ENCODE measurements at regions not wholly inside any gene's neighbourhood (a gene's known extent, or its start where the extent isn't known, plus 50 kb on each side); places are given as distances from the start of the nearest gene placed in this dataset.

DNA sequence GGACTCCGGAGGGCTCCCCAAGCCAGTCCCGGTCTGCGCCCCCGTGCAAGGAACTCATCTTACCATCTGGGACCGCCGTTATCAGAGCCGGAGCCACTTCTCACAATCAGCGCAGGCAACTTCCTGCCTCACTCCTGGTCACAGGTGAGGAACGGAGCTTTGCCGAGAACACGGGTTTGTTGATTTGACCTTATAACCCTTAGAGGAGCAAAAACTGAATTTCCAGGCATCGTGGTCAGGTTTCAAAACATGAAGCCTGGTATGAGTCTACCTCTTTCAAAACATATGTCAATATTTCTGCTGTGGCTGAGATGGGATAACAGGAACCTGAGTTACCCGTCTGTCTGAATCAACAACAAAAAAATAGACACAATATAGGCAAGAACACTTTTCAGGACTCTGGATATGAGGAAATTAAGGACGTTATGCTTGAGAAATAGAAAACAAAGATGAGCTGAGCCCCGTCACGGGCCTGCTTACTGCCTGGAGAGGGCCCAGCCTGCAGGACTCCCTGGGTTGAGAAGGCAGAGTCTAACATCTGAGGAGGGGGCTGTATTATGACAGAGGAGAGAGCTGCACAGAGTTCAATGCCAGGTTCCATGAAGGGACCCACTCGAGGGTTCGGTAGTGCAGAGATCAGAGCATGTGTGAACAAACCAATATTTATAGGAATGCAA is 148.7 kb downstream of the NDUFA10 start:
- Mint-ChIP-seq H3K9me3 (ENCODE audit: low read depth) (no peaks in the 10 kb centered on the region), H3K36me3 (ENCODE audit: low read depth) (no peaks in the 10 kb centered on the region), H3K27me3 (ENCODE audit: low read depth) (peaks cover 24% of the 10 kb centered on the region), H3K27ac (ENCODE audit: unreplicated experiment) (no peak overlapping the region), H3K4me3 (ENCODE audit: unreplicated experiment) (no peak overlapping the region), H3K4me1 (ENCODE audit: low read depth) (peaks cover 4% of the 10 kb centered on the region)
- TF ChIP-seq, protein P1, sequence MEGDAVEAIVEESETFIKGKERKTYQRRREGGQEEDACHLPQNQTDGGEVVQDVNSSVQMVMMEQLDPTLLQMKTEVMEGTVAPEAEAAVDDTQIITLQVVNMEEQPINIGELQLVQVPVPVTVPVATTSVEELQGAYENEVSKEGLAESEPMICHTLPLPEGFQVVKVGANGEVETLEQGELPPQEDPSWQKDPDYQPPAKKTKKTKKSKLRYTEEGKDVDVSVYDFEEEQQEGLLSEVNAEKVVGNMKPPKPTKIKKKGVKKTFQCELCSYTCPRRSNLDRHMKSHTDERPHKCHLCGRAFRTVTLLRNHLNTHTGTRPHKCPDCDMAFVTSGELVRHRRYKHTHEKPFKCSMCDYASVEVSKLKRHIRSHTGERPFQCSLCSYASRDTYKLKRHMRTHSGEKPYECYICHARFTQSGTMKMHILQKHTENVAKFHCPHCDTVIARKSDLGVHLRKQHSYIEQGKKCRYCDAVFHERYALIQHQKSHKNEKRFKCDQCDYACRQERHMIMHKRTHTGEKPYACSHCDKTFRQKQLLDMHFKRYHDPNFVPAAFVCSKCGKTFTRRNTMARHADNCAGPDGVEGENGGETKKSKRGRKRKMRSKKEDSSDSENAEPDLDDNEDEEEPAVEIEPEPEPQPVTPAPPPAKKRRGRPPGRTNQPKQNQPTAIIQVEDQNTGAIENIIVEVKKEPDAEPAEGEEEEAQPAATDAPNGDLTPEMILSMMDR (IDR thresholded peaks at IDR 0.05) = no peak
- no peak for DNase-seq (ENCODE audit: low spot score)

DNA sequence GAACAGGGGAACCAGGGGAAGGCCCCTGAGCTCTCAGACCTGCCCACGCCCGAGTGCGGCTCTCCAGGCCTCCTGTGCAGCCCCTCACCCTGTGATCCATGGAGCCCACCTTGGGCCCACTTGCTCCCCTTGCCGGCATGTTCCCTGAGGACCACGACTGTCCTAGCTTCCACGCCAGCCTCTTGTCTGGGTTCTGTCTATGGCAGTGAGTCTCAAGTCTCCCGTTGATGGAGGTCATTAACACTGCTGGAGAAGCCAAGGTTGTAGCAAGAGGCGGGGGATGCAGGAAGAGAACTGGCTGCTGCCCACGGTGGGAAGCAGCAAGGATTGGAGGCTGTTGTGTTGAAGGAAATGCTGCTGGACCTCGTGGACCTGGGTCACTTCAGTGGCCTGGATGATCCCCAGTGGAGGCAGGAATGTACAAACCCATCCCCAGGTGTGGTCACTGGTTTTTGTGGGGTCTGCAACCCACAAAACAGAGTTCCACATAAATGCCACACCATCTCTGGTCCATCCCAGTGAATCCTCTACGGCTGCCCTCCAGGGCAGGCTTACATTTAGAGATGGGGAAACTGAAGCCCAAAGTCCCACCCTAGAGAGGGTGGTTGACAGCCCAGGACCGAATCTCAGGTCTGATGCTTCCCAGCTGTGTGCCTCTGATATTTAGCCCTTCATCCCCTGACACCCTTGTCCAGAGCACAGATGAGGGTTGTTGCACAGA is 150.3 kb downstream of the NDUFA10 start:
- Mint-ChIP-seq H3K27ac (ENCODE audit: unreplicated experiment) (no peak overlapping the region), H3K4me1 (ENCODE audit: low read depth) (no peaks in the 10 kb centered on the region), H3K36me3 (ENCODE audit: low read depth) (no peaks in the 10 kb centered on the region), H3K27me3 (ENCODE audit: low read depth) (peaks cover 28% of the 10 kb centered on the region), H3K4me3 (ENCODE audit: unreplicated experiment) (no peak overlapping the region), H3K9me3 (ENCODE audit: low read depth) (no peaks in the 10 kb centered on the region)
- TF ChIP-seq, protein P1 (IDR thresholded peaks at IDR 0.05) = no peak
- DNase-seq (ENCODE audit: low spot score) = no peak

DNA sequence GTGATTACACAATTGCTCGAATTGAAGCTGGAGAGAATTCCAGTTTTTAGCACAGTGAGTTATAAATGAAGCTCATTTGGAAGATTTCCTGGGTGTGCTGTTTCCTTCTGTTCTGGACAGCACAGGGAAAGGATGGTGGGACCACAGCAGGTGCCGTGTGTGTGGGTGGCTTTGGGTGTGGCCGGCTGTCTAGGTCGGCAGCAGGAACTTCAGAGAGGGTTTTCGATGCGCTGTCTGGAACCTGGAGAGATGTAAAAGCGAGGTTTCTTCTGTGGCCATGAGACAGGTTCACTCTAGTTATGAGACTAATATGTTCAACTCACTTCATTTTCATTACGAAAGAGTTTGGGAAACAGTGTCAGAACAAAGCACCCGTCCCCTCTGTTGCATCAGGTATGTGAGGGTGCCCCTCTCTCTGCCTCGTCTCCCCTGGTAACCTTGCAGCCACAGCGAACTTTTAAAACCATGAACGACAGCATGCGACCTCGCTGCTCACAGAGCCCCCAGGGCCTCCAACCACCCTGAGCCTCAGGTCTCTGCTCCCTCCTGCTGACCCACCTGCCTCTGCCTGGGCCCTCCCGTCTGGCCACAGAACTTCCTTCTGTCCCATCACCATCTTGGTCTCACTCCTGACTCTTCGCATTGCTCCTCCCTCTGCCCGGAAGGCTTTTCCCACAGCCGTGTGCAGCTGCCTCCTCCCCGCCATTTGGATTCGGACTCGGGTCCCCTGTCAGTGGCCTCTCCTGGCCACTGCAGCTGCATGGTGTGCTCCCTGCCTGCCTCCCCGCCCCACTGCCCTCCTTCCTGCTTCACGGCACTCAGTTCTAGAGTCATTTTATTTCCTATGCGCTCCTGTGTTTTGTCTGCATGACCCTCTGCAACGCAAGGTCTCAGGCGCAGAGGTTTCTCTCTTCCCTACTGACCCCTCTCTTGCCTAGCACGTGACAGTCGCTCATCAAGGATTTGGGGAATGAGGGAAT is 151.2 kb downstream of the NDUFA10 start:
- TF ChIP-seq, protein P1 (IDR thresholded peaks at IDR 0.05) = no peak
- Mint-ChIP-seq H3K36me3 (ENCODE audit: low read depth) (no peaks in the 10 kb centered on the region), H3K4me1 (ENCODE audit: low read depth) (no peaks in the 10 kb centered on the region), H3K27ac (ENCODE audit: unreplicated experiment) (no peak overlapping the region), H3K4me3 (ENCODE audit: unreplicated experiment) (no peak overlapping the region), H3K9me3 (ENCODE audit: low read depth) (no peaks in the 10 kb centered on the region), H3K27me3 (ENCODE audit: low read depth) (peaks cover 28% of the 10 kb centered on the region)
- no peak for DNase-seq (ENCODE audit: low spot score)

DNA sequence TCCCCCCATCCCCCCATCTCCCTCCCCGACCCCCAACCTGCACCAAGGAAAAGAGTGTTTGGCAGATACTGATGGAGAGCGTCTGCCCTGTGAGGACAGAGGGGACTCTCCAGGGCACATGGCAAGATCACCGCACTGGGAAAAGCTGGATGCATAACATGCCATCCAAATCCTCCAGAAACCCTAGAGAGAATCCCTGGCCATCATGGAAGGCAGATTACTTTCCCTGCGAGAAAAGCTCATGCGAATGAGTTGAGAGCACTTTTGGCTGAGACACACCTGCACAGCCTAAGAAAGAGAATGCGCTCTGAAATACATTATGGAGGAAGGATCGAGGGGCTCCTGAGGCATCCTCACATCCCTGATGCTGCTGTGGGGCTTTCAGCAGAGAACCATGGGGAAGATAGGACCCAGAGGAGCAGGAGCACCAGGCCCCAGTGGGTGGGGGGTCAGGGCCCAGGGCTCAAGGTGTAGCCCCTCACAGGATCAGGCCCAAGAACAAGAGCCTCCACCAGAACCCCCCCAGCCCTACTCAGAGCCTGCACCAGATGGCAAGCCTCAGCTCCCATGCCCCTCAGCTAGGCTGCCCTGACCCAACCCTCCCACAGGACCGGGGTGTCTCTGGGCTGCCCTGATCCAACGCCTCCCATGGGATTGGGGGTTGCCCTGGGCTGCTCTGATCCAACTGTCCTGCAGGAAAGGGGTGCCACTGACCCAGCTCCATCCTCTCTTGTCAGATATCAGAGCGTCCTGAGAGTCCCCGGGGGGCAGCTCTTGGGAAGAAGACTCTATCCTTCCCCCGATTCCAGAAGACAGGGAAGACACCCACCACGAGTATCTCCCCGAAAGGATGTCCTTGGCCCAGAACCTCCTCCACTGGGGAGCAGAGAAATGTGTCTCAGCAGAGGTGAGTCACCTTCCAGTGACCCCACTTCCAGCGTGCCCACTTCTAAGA is 153.4 kb downstream of the NDUFA10 start:
- no peak for DNase-seq (ENCODE audit: low spot score)
- Mint-ChIP-seq H3K4me1 (ENCODE audit: low read depth) (no peaks in the 10 kb centered on the region), H3K27ac (ENCODE audit: unreplicated experiment) (no peak overlapping the region), H3K27me3 (ENCODE audit: low read depth) (peaks cover 25% of the 10 kb centered on the region), H3K4me3 (ENCODE audit: unreplicated experiment) (no peak overlapping the region), H3K36me3 (ENCODE audit: low read depth) (no peaks in the 10 kb centered on the region), H3K9me3 (ENCODE audit: low read depth) (no peaks in the 10 kb centered on the region)
- TF ChIP-seq, protein P1 (IDR thresholded peaks at IDR 0.05) = no peak

All from chondrocyte (in vitro differentiated cells).